ENCODE measurements at regions not wholly inside any gene's neighbourhood (a gene's known extent, or its start where the extent isn't known, plus 50 kb on each side); places are given as distances from the start of the nearest gene placed in this dataset.

GRCh38 chr12:14308516-14308915 lies 57.0 kb upstream of the ATF7IP start:
- no peaks in the 10 kb centered on the region for H3K36me3 Mint-ChIP-seq (ENCODE audit: insufficient read depth, unreplicated experiment)
- BruUV-seq (replicated peaks) = no TSS peak
- ChIA-PET POLR2A (interaction anchor here (0.8 to 0.9 kb wide), 2 partner anchors 57 to 587 kb away, joined by 3 to 4 read pairs; partner anchors contain the start of gene ATF7IP), CTCF (interaction anchor here (0.6 kb wide), 1 partner anchor 43 kb away, joined by 3 read pairs; no protein-coding TSS in a partner anchor)
- no peak overlapping the region for H3K4me3 Mint-ChIP-seq (ENCODE audit: unreplicated experiment)
- H3K4me1 Mint-ChIP-seq (ENCODE audit: insufficient read depth, unreplicated experiment) = peaks cover 8% of the 10 kb centered on the region
- no peaks in the 10 kb centered on the region for H3K27me3 Mint-ChIP-seq (ENCODE audit: insufficient read depth, unreplicated experiment)
- DNase-seq (ENCODE audit: unreplicated experiment) = no peak
- peaks cover 5% of the 10 kb centered on the region for H3K9me3 Mint-ChIP-seq (ENCODE audit: unreplicated experiment)
- intact Hi-C loops (cut with micrococcal nuclease) = no loop called here
- no peak overlapping the region for H3K27ac Mint-ChIP-seq (ENCODE audit: low read depth, unreplicated experiment)
- no peak for TF ChIP-seq CTCF (IDR thresholded peaks at IDR 0.05; ENCODE audit: unreplicated experiment)

- Mint-ChIP-seq H3K27me3 (ENCODE audit: insufficient read depth, unreplicated experiment) (no peaks in the 10 kb centered on the region), H3K4me3 (ENCODE audit: unreplicated experiment) (no peak overlapping the region), H3K27ac (ENCODE audit: low read depth, unreplicated experiment) (no peak overlapping the region), H3K4me1 (ENCODE audit: insufficient read depth, unreplicated experiment) (peaks cover 8% of the 10 kb centered on the region), H3K36me3 (ENCODE audit: insufficient read depth, unreplicated experiment) (no peaks in the 10 kb centered on the region), H3K9me3 (ENCODE audit: unreplicated experiment) (peaks cover 5% of the 10 kb centered on the region)
- no TSS peak for BruUV-seq (replicated peaks)
- TF ChIP-seq CTCF (IDR thresholded peaks at IDR 0.05; ENCODE audit: unreplicated experiment) = no peak
- DNase-seq (ENCODE audit: unreplicated experiment) = no peak
- intact Hi-C loops (cut with micrococcal nuclease) = no loop called here
- ChIA-PET CTCF (no interaction called here), POLR2A (no interaction called here)
These were observed 54.6 kb upstream of the ATF7IP start for GRCh38 chr12:14310866-14311265.

GRCh38 chr12:14313379-14314138 lies 51.9 kb upstream of the ATF7IP start:
- POLR2A ChIA-PET = interaction anchor here (1.0 kb wide), 1 partner anchor 9 kb away, joined by 3 read pairs; no protein-coding TSS in a partner anchor
- CTCF ChIA-PET = interaction anchor here (0.8 kb wide), 1 partner anchor 9 kb away, joined by 5 read pairs; no protein-coding TSS in a partner anchor
- DNase-seq (ENCODE audit: unreplicated experiment) = no peak
- Mint-ChIP-seq H3K36me3 (ENCODE audit: insufficient read depth, unreplicated experiment) (no peaks in the 10 kb centered on the region), H3K27me3 (ENCODE audit: insufficient read depth, unreplicated experiment) (no peaks in the 10 kb centered on the region), H3K4me3 (ENCODE audit: unreplicated experiment) (no peak overlapping the region), H3K9me3 (ENCODE audit: unreplicated experiment) (no peaks in the 10 kb centered on the region), H3K27ac (ENCODE audit: low read depth, unreplicated experiment) (no peak overlapping the region), H3K4me1 (ENCODE audit: insufficient read depth, unreplicated experiment) (no peaks in the 10 kb centered on the region)
- no peak for TF ChIP-seq CTCF (IDR thresholded peaks at IDR 0.05; ENCODE audit: unreplicated experiment)
- no TSS peak for BruUV-seq (replicated peaks)
- intact Hi-C loops (cut with micrococcal nuclease) = no loop called here

- no peak overlapping the region for H3K4me3 Mint-ChIP-seq (ENCODE audit: unreplicated experiment)
- no peaks in the 10 kb centered on the region for H3K4me1 Mint-ChIP-seq (ENCODE audit: insufficient read depth, unreplicated experiment)
- H3K36me3 Mint-ChIP-seq (ENCODE audit: insufficient read depth, unreplicated experiment) = no peaks in the 10 kb centered on the region
- CTCF ChIA-PET = interaction anchor here (0.7 to 1.3 kb wide), 3 partner anchors 49 to 77 kb away, joined by 3 to 5 read pairs (median 5); no protein-coding TSS in a partner anchor
- H3K9me3 Mint-ChIP-seq (ENCODE audit: unreplicated experiment) = no peaks in the 10 kb centered on the region
- peak overlapping the region; percentile 57 for H3K27ac Mint-ChIP-seq (ENCODE audit: low read depth, unreplicated experiment)
- POLR2A ChIA-PET = interaction anchor here (0.8 to 1.0 kb wide), 2 partner anchors 8 to 41 kb away, joined by 3 read pairs; no protein-coding TSS in a partner anchor
- no peak for TF ChIP-seq CTCF (IDR thresholded peaks at IDR 0.05; ENCODE audit: unreplicated experiment)
- no peak for DNase-seq (ENCODE audit: unreplicated experiment)
- intact Hi-C loops (cut with micrococcal nuclease) = no loop called here
- no TSS peak for BruUV-seq (replicated peaks)
- H3K27me3 Mint-ChIP-seq (ENCODE audit: insufficient read depth, unreplicated experiment) = no peaks in the 10 kb centered on the region
These were observed 50.7 kb upstream of the ATF7IP start for GRCh38 chr12:14314801-14315200.
